Parathyroid adenoma (tissue), 2 donors: ENCODE measurements at regions not wholly inside any gene's neighbourhood (a gene's known extent, or its start where the extent isn't known, plus 50 kb on each side); places are given as distances from the start of the nearest gene placed in this dataset.

Experiments used
- H2AFZ ChIP-seq: fragments of 300-600 bp; sonication (generic); one replicate; pipeline ENCODE4 v1.7.0; 2017; ENCODE audit warnings: antibody characterized with exemption, mild to moderate bottlenecking
- H3K27ac ChIP-seq: fragments of 300-600 bp; sonication (generic); one replicate; pipeline ENCODE4 v1.7.0; 2017
- H3K27me3 ChIP-seq: fragments of 300-600 bp; sonication (generic); one replicate; pipeline ENCODE4 v1.7.0; 2017; ENCODE audit warnings: low read length; ENCODE audit not compliant: control insufficient read depth, insufficient read depth
- H3K36me3 ChIP-seq: fragments of 300-600 bp; sonication (generic); one replicate; pipeline ENCODE4 v1.7.0; 2017; ENCODE audit warnings: low read length; ENCODE audit not compliant: control insufficient read depth, insufficient read depth
- H3K4me1 ChIP-seq: fragments of 300-600 bp; sonication (generic); one replicate; pipeline ENCODE4 v1.7.0; 2017; ENCODE audit warnings: control low read depth
- H3K4me2 ChIP-seq: fragments of 300-600 bp; sonication (generic); one replicate; pipeline ENCODE4 v1.7.0; 2017; ENCODE audit warnings: low read length
- H3K4me3 ChIP-seq: fragments of 300-600 bp; sonication (generic); one replicate; pipeline ENCODE4 v1.7.0; 2017; ENCODE audit warnings: low read depth, low read length
- H3K79me2 ChIP-seq: fragments of 300-600 bp; sonication (generic); one replicate; pipeline ENCODE4 v1.7.0; 2017; ENCODE audit warnings: control low read depth
- H3K9ac ChIP-seq: fragments of 300-600 bp; sonication (generic); one replicate; pipeline ENCODE4 v1.7.0; 2017; ENCODE audit warnings: mild to moderate bottlenecking
- H3K9me3 ChIP-seq: fragments of 300-600 bp; sonication (generic); one replicate; pipeline ENCODE4 v1.7.0; 2017; ENCODE audit warnings: low read length; ENCODE audit not compliant: control insufficient read depth
- TF ChIP-seq, protein P1 (sequence below): fragments of 300-600 bp; sonication (generic); IDR thresholded peaks from one replicate; pipeline ENCODE4 v1.7.0; 2017; ENCODE audit warnings: antibody characterized with exemption, mild to moderate bottlenecking
- donor health status: primary hyperparathyroidism.

GRCh38 chr20:7420345-7420744 lies 519.9 kb downstream of the HAO1 start:
- H3K27ac ChIP-seq: no peak overlapping the region
- H3K79me2 ChIP-seq: no peaks in the 10 kb centered on the region
- H3K27me3 ChIP-seq: no peaks in the 10 kb centered on the region
- H3K9me3 ChIP-seq: no peaks in the 10 kb centered on the region
- H3K9ac ChIP-seq: no peak overlapping the region
- no peaks in the 10 kb centered on the region for H3K4me1 ChIP-seq
- TF ChIP-seq, protein P1, sequence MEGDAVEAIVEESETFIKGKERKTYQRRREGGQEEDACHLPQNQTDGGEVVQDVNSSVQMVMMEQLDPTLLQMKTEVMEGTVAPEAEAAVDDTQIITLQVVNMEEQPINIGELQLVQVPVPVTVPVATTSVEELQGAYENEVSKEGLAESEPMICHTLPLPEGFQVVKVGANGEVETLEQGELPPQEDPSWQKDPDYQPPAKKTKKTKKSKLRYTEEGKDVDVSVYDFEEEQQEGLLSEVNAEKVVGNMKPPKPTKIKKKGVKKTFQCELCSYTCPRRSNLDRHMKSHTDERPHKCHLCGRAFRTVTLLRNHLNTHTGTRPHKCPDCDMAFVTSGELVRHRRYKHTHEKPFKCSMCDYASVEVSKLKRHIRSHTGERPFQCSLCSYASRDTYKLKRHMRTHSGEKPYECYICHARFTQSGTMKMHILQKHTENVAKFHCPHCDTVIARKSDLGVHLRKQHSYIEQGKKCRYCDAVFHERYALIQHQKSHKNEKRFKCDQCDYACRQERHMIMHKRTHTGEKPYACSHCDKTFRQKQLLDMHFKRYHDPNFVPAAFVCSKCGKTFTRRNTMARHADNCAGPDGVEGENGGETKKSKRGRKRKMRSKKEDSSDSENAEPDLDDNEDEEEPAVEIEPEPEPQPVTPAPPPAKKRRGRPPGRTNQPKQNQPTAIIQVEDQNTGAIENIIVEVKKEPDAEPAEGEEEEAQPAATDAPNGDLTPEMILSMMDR: no peak
- no peaks in the 10 kb centered on the region for H3K36me3 ChIP-seq
- no peak overlapping the region for H3K4me2 ChIP-seq
- H3K4me3 ChIP-seq: no peak overlapping the region
- no peak overlapping the region for H2AFZ ChIP-seq

DNA sequence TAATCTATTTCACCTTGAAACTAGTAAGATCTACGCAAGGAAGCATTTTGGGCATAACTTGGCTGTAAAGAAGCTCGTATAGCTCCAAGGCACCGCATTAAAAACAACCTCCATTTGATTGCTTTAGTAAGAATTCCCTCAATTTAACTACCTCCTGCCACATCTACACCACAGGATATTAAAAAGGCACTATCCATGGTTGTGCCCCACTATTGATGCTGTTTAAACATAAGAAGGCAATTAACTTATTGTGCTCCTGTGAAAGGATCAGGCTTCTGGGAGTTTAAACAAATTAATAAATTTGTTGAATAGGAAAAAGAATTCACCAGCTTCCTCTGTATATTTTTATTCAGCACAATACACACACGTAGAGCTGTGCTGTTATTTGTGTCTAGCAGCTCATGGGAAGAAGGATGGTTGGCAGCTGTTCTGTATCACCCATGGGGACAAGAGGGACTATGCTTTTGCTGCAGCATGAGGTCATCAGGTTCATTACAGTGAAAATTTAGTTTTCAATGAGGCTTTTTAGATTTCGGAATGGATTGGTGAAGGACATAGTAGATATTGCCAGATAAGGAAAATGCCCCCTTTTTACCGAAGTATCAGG lies 513.3 kb downstream of the HAO1 start:
- H3K27me3 ChIP-seq: no peaks in the 10 kb centered on the region
- no peaks in the 10 kb centered on the region for H3K36me3 ChIP-seq
- no peak overlapping the region for H3K4me2 ChIP-seq
- no peaks in the 10 kb centered on the region for H3K4me1 ChIP-seq
- no peak overlapping the region for H2AFZ ChIP-seq
- H3K27ac ChIP-seq: no peak overlapping the region
- no peak overlapping the region for H3K9ac ChIP-seq
- H3K4me3 ChIP-seq: no peak overlapping the region
- H3K9me3 ChIP-seq: no peaks in the 10 kb centered on the region
- no peaks in the 10 kb centered on the region for H3K79me2 ChIP-seq
- TF ChIP-seq, protein P1: no peak

- H3K27me3 ChIP-seq: no peaks in the 10 kb centered on the region
- H3K4me3 ChIP-seq: no peak overlapping the region
- H2AFZ ChIP-seq: no peak overlapping the region
- no peaks in the 10 kb centered on the region for H3K4me1 ChIP-seq
- TF ChIP-seq, protein P1: no peak
- no peaks in the 10 kb centered on the region for H3K79me2 ChIP-seq
- no peaks in the 10 kb centered on the region for H3K9me3 ChIP-seq
- no peak overlapping the region for H3K4me2 ChIP-seq
- H3K36me3 ChIP-seq: no peaks in the 10 kb centered on the region
- H3K27ac ChIP-seq: no peak overlapping the region
- no peak overlapping the region for H3K9ac ChIP-seq
These were observed 511.3 kb downstream of the HAO1 start for GRCh38 chr20:7428946-7429345.

GRCh38 chr20:7432612-7433011 lies 507.6 kb downstream of the HAO1 start:
- H3K4me1 ChIP-seq: no peaks in the 10 kb centered on the region
- H3K27ac ChIP-seq: no peak overlapping the region
- H3K9me3 ChIP-seq: no peaks in the 10 kb centered on the region
- H3K4me3 ChIP-seq: no peak overlapping the region
- H3K9ac ChIP-seq: no peak overlapping the region
- H2AFZ ChIP-seq: no peak overlapping the region
- H3K79me2 ChIP-seq: no peaks in the 10 kb centered on the region
- TF ChIP-seq, protein P1: no peak
- no peaks in the 10 kb centered on the region for H3K36me3 ChIP-seq
- no peaks in the 10 kb centered on the region for H3K27me3 ChIP-seq
- no peak overlapping the region for H3K4me2 ChIP-seq

GRCh38 chr20:7437311-7437710 lies 502.9 kb downstream of the HAO1 start:
- Histone ChIP-seq H3K36me3 (no peaks in the 10 kb centered on the region), H3K9me3 (no peaks in the 10 kb centered on the region), H3K4me1 (no peaks in the 10 kb centered on the region), H3K79me2 (no peaks in the 10 kb centered on the region), H3K27me3 (no peaks in the 10 kb centered on the region), H3K9ac (no peak overlapping the region), H3K4me2 (no peak overlapping the region), H3K4me3 (no peak overlapping the region), H3K27ac (no peak overlapping the region), H2AFZ (no peak overlapping the region)
- TF ChIP-seq, protein P1: no peak
